ENCODE measurements at regions not wholly inside any gene's neighbourhood (a gene's known extent, or its start where the extent isn't known, plus 50 kb on each side); places are given as distances from the start of the nearest gene placed in this dataset.
"Not testable (repeated sequence)": the region's sequence is repeated elsewhere in the genome, so short reads cannot be mapped to it uniquely, and the experiment has no call there.

- DNase-seq (ENCODE audit: low read depth in 1 of 2, low spot score in 1 of 2) = no peak
These were observed 94.3 kb upstream of the DCLK2 start for GRCh38 chr4:149983931-149984330.

- DNase-seq (ENCODE audit: low read depth in 1 of 2, low spot score in 1 of 2) = no peak
These were observed 92.3 kb upstream of the DCLK2 start for GRCh38 chr4:149985981-149986380.

GRCh38 chr4:149986917-149987316 lies 91.3 kb upstream of the DCLK2 start:
- DNase-seq (ENCODE audit: low read depth in 1 of 2, low spot score in 1 of 2) = no peak

GRCh38 chr4:149987330-149988086 lies 90.7 kb upstream of the DCLK2 start:
- no peak for DNase-seq (ENCODE audit: low read depth in 1 of 2, low spot score in 1 of 2)

- no peak for DNase-seq (ENCODE audit: low read depth in 1 of 2, low spot score in 1 of 2)
These were observed 90.2 kb upstream of the DCLK2 start for GRCh38 chr4:149988087-149988410.

- no peak for DNase-seq (ENCODE audit: low read depth in 1 of 2, low spot score in 1 of 2)
These were observed 85.2 kb upstream of the DCLK2 start for GRCh38 chr4:149993030-149993429.

- no peak for DNase-seq (ENCODE audit: low read depth in 1 of 2, low spot score in 1 of 2)
These were observed 83.0 kb upstream of the DCLK2 start for GRCh38 chr4:149995134-149995756.

- DNase-seq (ENCODE audit: low read depth in 1 of 2, low spot score in 1 of 2) = no peak
These were observed 80.3 kb upstream of the DCLK2 start for GRCh38 chr4:149997881-149998421.

- no peak for DNase-seq (ENCODE audit: low read depth in 1 of 2, low spot score in 1 of 2)
These were observed 78.7 kb upstream of the DCLK2 start for GRCh38 chr4:149999485-150000074.

GRCh38 chr4:150001815-150002214 lies 76.4 kb upstream of the DCLK2 start:
- no peak for DNase-seq (ENCODE audit: low read depth in 1 of 2, low spot score in 1 of 2)

- DNase-seq (ENCODE audit: low read depth in 1 of 2, low spot score in 1 of 2) = no peak
These were observed 75.7 kb upstream of the DCLK2 start for GRCh38 chr4:150002561-150002960.

GRCh38 chr4:150004481-150004880 lies 73.8 kb upstream of the DCLK2 start:
- DNase-seq (ENCODE audit: low read depth in 1 of 2, low spot score in 1 of 2) = no peak

- DNase-seq (ENCODE audit: low read depth in 1 of 2, low spot score in 1 of 2) = no peak
These were observed 72.7 kb upstream of the DCLK2 start for GRCh38 chr4:150005537-150005936.

GRCh38 chr4:150006197-150006596 lies 72.0 kb upstream of the DCLK2 start:
- no peak for DNase-seq (ENCODE audit: low read depth in 1 of 2, low spot score in 1 of 2)

GRCh38 chr4:150007512-150007911 lies 70.7 kb upstream of the DCLK2 start:
- DNase-seq (ENCODE audit: low read depth in 1 of 2, low spot score in 1 of 2) = no peak

GRCh38 chr4:150008546-150008945 lies 69.7 kb upstream of the DCLK2 start:
- DNase-seq (ENCODE audit: low read depth in 1 of 2, low spot score in 1 of 2) = no peak

GRCh38 chr4:150009533-150009932 lies 68.7 kb upstream of the DCLK2 start:
- DNase-seq (ENCODE audit: low read depth in 1 of 2, low spot score in 1 of 2) = no peak

GRCh38 chr4:150010525-150011126 lies 67.6 kb upstream of the DCLK2 start:
- DNase-seq (ENCODE audit: low read depth in 1 of 2, low spot score in 1 of 2) = no peak

GRCh38 chr4:150012851-150013360 lies 65.3 kb upstream of the DCLK2 start:
- no peak for DNase-seq (ENCODE audit: low read depth in 1 of 2, low spot score in 1 of 2)

- DNase-seq (ENCODE audit: low read depth in 1 of 2, low spot score in 1 of 2) = not testable (repeated sequence)
These were observed 62.3 kb upstream of the DCLK2 start for GRCh38 chr4:150015910-150016309.

GRCh38 chr4:150016621-150017020 lies 61.6 kb upstream of the DCLK2 start:
- not testable (repeated sequence) for DNase-seq (ENCODE audit: low read depth in 1 of 2, low spot score in 1 of 2)

GRCh38 chr4:150018257-150018656 lies 60.0 kb upstream of the DCLK2 start:
- no peak for DNase-seq (ENCODE audit: low read depth in 1 of 2, low spot score in 1 of 2)

Measured in activated CD4-positive, alpha-beta T cell treated with anti-CD3 and anti-CD28 coated beads, Interleukin-2, amount 50 U/mL, for 24 hours (primary cell).